ENCODE measurements at regions not wholly inside any gene's neighbourhood (a gene's known extent, or its start where the extent isn't known, plus 50 kb on each side); places are given as distances from the start of the nearest gene placed in this dataset.

DNA sequence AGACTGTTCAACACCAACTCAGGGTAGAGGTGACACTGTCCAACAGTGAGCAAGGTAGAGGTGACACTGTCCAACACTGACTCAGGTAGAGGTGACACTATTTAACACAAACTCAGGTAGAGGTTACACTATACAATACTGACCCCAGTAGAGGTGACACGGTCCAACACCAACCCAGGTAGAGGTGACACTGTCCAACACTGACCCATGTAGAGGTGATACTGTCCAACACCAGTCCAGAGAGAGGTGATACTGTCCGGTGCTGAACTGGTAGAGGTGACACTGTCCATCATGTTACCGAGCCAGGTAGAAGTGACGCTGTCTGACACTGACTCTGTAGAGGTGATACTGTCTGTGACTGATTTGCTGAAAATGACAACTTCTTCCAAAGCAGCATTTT, 102.4 kb downstream of the GATA3 start:
- TF ChIP-seq, protein P1, sequence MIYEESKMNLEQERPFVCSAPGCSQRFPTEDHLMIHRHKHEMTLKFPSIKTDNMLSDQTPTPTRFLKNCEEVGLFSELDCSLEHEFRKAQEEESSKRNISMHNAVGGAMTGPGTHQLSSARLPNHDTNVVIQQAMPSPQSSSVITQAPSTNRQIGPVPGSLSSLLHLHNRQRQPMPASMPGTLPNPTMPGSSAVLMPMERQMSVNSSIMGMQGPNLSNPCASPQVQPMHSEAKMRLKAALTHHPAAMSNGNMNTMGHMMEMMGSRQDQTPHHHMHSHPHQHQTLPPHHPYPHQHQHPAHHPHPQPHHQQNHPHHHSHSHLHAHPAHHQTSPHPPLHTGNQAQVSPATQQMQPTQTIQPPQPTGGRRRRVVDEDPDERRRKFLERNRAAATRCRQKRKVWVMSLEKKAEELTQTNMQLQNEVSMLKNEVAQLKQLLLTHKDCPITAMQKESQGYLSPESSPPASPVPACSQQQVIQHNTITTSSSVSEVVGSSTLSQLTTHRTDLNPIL (CRISPR knock-in tag; IDR thresholded peaks at IDR 0.05; ENCODE audit: low read depth), result no peak
- TF ChIP-seq ZFP3 (CRISPR knock-in tag; IDR thresholded peaks at IDR 0.05) (no peak), RARB (CRISPR knock-in tag; IDR thresholded peaks at IDR 0.05) (no peak), BACH2 (CRISPR knock-in tag; IDR thresholded peaks at IDR 0.05; ENCODE audit: borderline replicate concordance) (no peak)
